H54 (cell line): ENCODE measurements at regions not wholly inside any gene's neighbourhood (a gene's known extent, or its start where the extent isn't known, plus 50 kb on each side); places are given as distances from the start of the nearest gene placed in this dataset.

Source experiments
- DNase-seq: peaks from one replicate; pipeline ENCODE4 v3.0.0; 2011; ENCODE audit warnings: low spot score, mixed read lengths; ENCODE audit not compliant: insufficient read length
- FAIRE-seq: peaks from 3 replicates; lab custom pipeline; 2011; peaks lifted over from hg19 to GRCh38; lab: Jason Lieb, UNC
- POLR2A ChIP-seq: IDR thresholded peaks from 2 replicates; pipeline ENCODE4 v1.6.1; 2011; ENCODE audit warnings: low read depth, mild to moderate bottlenecking, low read length

GRCh38 chr10:10848488-10849111, 169.1 kb upstream of the CELF2 start:
- TF ChIP-seq POLR2A: no peak
- FAIRE-seq (no peak), DNase-seq (no peak)

- DNase-seq (no peak), FAIRE-seq (no peak)
- TF ChIP-seq POLR2A: no peak
Observed at GRCh38 chr10:10849306-10849705, 168.4 kb upstream of the CELF2 start.

GRCh38 chr10:10850214-10850613, 167.5 kb upstream of the CELF2 start:
- TF ChIP-seq POLR2A: no peak
- DNase-seq (no peak), FAIRE-seq (no peak)

GRCh38 chr10:10852464-10852863, 165.2 kb upstream of the CELF2 start:
- TF ChIP-seq POLR2A: no peak
- DNase-seq: no peak
- no peak for FAIRE-seq

GRCh38 chr10:10853954-10854353, 163.7 kb upstream of the CELF2 start:
- no peak for FAIRE-seq
- no peak for DNase-seq
- TF ChIP-seq POLR2A: no peak

- no peak for TF ChIP-seq POLR2A
- FAIRE-seq (no peak), DNase-seq (no peak)
Observed at GRCh38 chr10:10854725-10855124, 162.9 kb upstream of the CELF2 start.

- TF ChIP-seq POLR2A: no peak
- FAIRE-seq: no peak
- DNase-seq: no peak
Observed at GRCh38 chr10:10855151-10855581, 162.5 kb upstream of the CELF2 start.

- FAIRE-seq: no peak
Observed at GRCh38 chr10:10860455-10860976, 157.2 kb upstream of the CELF2 start.

GRCh38 chr10:10865303-10865702, 152.4 kb upstream of the CELF2 start:
- no peak for TF ChIP-seq POLR2A
- FAIRE-seq: no peak
- DNase-seq: no peak

More at GRCh38 chr10:10860455-10860976, 157.2 kb upstream of the CELF2 start:
- no peak for DNase-seq
- no peak for TF ChIP-seq POLR2A

GRCh38 chr10:10865913-10866312, 151.8 kb upstream of the CELF2 start:
- DNase-seq: no peak
- FAIRE-seq: no peak
- no peak for TF ChIP-seq POLR2A

GRCh38 chr10:10869592-10869991, 148.1 kb upstream of the CELF2 start:
- DNase-seq: no peak
- no peak for FAIRE-seq
- TF ChIP-seq POLR2A: no peak

- no peak for TF ChIP-seq POLR2A
- FAIRE-seq: no peak
- DNase-seq: no peak
Observed at GRCh38 chr10:10870523-10871241, 147.0 kb upstream of the CELF2 start.

GRCh38 chr10:10871352-10871751, 146.3 kb upstream of the CELF2 start:
- DNase-seq (no peak), FAIRE-seq (no peak)
- TF ChIP-seq POLR2A: no peak

- FAIRE-seq (no peak), DNase-seq (no peak)
- no peak for TF ChIP-seq POLR2A
Observed at GRCh38 chr10:10872035-10872673, 145.5 kb upstream of the CELF2 start.

- TF ChIP-seq POLR2A: no peak
- no peak for FAIRE-seq
- no peak for DNase-seq
Observed at GRCh38 chr10:10872764-10873163, 144.9 kb upstream of the CELF2 start.
